A549 (cell line): ENCODE measurements at regions not wholly inside any gene's neighbourhood (a gene's known extent, or its start where the extent isn't known, plus 50 kb on each side); places are given as distances from the start of the nearest gene placed in this dataset.
A peak's percentile ranks its signal among the peaks of the same experiment; 100 is the strongest.

Experiments
- ATAC-seq, 2 experiments: fragments of 200-7000 bp in 1 of 2; fragments of >200 bp in 1 of 2; cut with Nextera tagmentation in 1 of 2; cut with Tn5 transposase in 1 of 2; 3 replicates each; pipeline versions ENCODE4 v1.8.0 to v1.9.1; 2018 to 2020; ENCODE audit warnings: mild to moderate bottlenecking in 1 of 2, moderate library complexity in 1 of 2
- CTCF ChIA-PET: fragments of 300-600 bp; sonication (Branson Sonifier 250); formaldehyde crosslinking; extraction: SDS; loops from one replicate; lab custom pipeline; 2021; ENCODE audit warnings: antibody characterized with exemption, inconsistent platforms; lab: Yijun Ruan, JAX
- POLR2A ChIA-PET: fragments of 350-600 bp; formaldehyde crosslinking; extraction: SDS; loops from one replicate; lab custom pipeline; 2021; ENCODE audit warnings: antibody characterized with exemption, inconsistent platforms; lab: Yijun Ruan, JAX
- DNase-seq, 2 experiments: peaks; one replicate each; pipeline versions ENCODE4 v3.0.0 to v3.0.0-alpha.2; 2011 to 2016; ENCODE audit warnings: low read depth in 1 of 2, low spot score in 1 of 2
- FAIRE-seq: peaks from 2 replicates; lab custom pipeline; 2011; peaks lifted over from hg19 to GRCh38; lab: Jason Lieb, UNC
- H3K27ac ChIP-seq, 2 experiments: fragments of >200 bp; sonication (Bioruptor Twin); formaldehyde crosslinking; 3 replicates each; pipeline ENCODE4 v1.5.1; 2016 to 2017
- H3K4me1 ChIP-seq: fragments of >200 bp; sonication (Bioruptor Twin); formaldehyde crosslinking; 3 replicates; pipeline ENCODE4 v1.6.1; 2016
- H3K4me2 ChIP-seq: fragments of >200 bp; sonication (Bioruptor Twin); formaldehyde crosslinking; 3 replicates; pipeline ENCODE4 v1.6.1; 2016
- H3K4me3 ChIP-seq: fragments of >200 bp; sonication (Bioruptor Twin); formaldehyde crosslinking; 3 replicates; pipeline ENCODE4 v1.5.1; 2016
- H3K9me3 ChIP-seq: fragments of >200 bp; sonication (Bioruptor Twin); formaldehyde crosslinking; 3 replicates; pipeline ENCODE4 v1.6.1; 2016
- CBX2 ChIP-seq: fragments of 200-600 bp; sonication (generic); IDR thresholded peaks from 2 replicates; pipeline ENCODE4 v1.6.1; 2016; ENCODE audit warnings: low read depth, mild to moderate bottlenecking, borderline replicate concordance
- EHMT2 ChIP-seq: fragments of 200-600 bp; sonication (generic); IDR thresholded peaks from 2 replicates; pipeline ENCODE4 v1.6.1; 2016; ENCODE audit warnings: antibody characterized with exemption, low read depth, mild to moderate bottlenecking, moderate library complexity
- EP300 ChIP-seq, 2 experiments: fragments of >200 bp; sonication (Bioruptor Twin); formaldehyde crosslinking; IDR thresholded peaks; 2 replicates in 1 of 2; 3 replicates in 1 of 2; pipeline ENCODE4 v1.6.1; 2016 to 2017
- FOSL2 ChIP-seq, 2 experiments: fragments of 450-650 bp in 1 of 2; fragments of >200 bp in 1 of 2; sonication (Bioruptor Twin) in 1 of 2; formaldehyde crosslinking; IDR thresholded peaks; 2 replicates each; pipeline versions ENCODE4 v1.5.0 to v1.6.1; 2016 to 2020; ENCODE audit warnings: mild to moderate bottlenecking in 1 of 2, moderate library complexity in 1 of 2
- FOXS1 ChIP-seq: fragments of 250-450 bp; sonication (Bioruptor Pico); IDR thresholded peaks from 2 replicates; pipeline ENCODE4 v1.5.0; 2020; ENCODE audit warnings: mild to moderate bottlenecking, moderate library complexity
- HDAC2 ChIP-seq: fragments of 200-600 bp; sonication (generic); IDR thresholded peaks from 2 replicates; pipeline ENCODE4 v1.6.1; 2016
- JUN ChIP-seq, 2 experiments: fragments of >200 bp; sonication (Bioruptor Twin); formaldehyde crosslinking; IDR thresholded peaks; 2 replicates in 1 of 2; 3 replicates in 1 of 2; pipeline ENCODE4 v1.6.1; 2016 to 2017
- JUNB ChIP-seq: fragments of >200 bp; sonication (Bioruptor Twin); formaldehyde crosslinking; IDR thresholded peaks from 2 replicates; pipeline ENCODE4 v1.6.1; 2016
- MAFK ChIP-seq: fragments of 450-650 bp; IDR thresholded peaks from 2 replicates; pipeline ENCODE4 v1.6.1; 2014; ENCODE audit not compliant: partially characterized antibody
- NFE2L2 ChIP-seq: fragments of 150-350 bp; conservative IDR thresholded peaks from 2 replicates; pipeline ENCODE4 v1.6.1; 2014; ENCODE audit warnings: low read length
- NPAS2 ChIP-seq: fragments of 250-450 bp; sonication (Bioruptor Pico); IDR thresholded peaks from 2 replicates; pipeline ENCODE4 v1.8.0; 2022; ENCODE audit warnings: mild to moderate bottlenecking, moderate library complexity, borderline replicate concordance
- RAD21 ChIP-seq, 2 experiments: fragments of >200 bp in 1 of 2; sonication (Bioruptor Twin) in 1 of 2; formaldehyde crosslinking in 1 of 2; IDR thresholded peaks in 1 of 2; conservative IDR thresholded peaks in 1 of 2; 2 replicates in 1 of 2; 3 replicates in 1 of 2; pipeline ENCODE4 v1.6.1; 2012 to 2018; ENCODE audit warnings: inconsistent platforms in 1 of 2
- RARB ChIP-seq: fragments of 250-450 bp; sonication (Bioruptor Pico); IDR thresholded peaks from 2 replicates; pipeline ENCODE4 v1.8.0; 2021; ENCODE audit warnings: mild to moderate bottlenecking, moderate library complexity
- RCOR1 ChIP-seq: fragments of 150-350 bp; IDR thresholded peaks from 2 replicates; pipeline ENCODE4 v1.6.1; 2014; ENCODE audit warnings: antibody characterized with exemption, low read length, low read depth
- SMC3 ChIP-seq: fragments of >200 bp; sonication (Bioruptor Twin); formaldehyde crosslinking; IDR thresholded peaks from 3 replicates; pipeline ENCODE4 v1.6.1; 2018; ENCODE audit warnings: inconsistent platforms
- WGBS: methylation state at CpG from one replicate; pipeline ENCODE4 v1.1.6; 2017; ENCODE audit errors: missing lambda C conversion rate; 5-methylcytosine and 5-hydroxymethylcytosine counted together
- TF ChIP-seq, protein P1 (sequence below): fragments of 450-650 bp; IDR thresholded peaks from 2 replicates; pipeline ENCODE4 v1.6.1; 2014; ENCODE audit warnings: antibody characterized with exemption

DNA sequence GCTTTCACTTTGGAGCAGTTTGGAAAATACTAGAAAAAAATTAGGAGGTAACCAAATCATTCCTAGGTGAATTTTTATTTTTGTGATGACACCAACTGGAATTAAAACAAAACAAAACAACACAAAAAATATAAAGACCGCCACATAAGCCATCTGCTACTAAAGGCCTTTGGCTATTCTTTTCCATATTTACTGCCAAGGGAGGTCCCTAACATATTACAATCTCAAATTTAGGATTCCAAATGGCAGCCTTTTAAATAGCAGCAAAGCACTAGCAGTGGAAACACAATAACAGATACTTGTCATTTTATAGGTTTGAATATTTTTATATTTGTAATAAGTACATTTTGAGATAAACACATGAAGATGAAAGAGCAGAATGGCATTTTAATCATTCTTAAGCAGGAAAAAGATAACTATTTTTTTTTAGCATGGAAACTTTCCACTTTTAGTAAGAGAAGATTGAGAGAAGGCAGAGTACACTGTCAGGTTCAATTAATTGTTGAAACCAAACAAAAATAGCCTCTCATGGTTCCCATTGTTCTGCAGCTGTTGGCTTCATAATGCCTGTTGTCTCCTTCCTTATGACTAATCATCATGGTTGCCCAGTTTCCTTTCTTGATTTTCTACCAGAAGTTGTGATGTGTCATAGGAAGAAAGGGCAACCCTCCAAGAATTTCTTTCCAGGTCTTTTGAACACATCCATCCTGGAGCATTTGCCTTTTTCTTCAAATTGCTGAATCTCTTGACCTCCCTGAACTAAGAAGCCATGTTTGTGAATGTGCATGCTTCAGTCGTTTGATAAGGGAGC is 219.0 kb upstream of the EMCN start:
- DNase-seq (peak in 1 of 2 experiments; percentile 26), ATAC-seq (no peak), FAIRE-seq (no peak)
- POLR2A ChIA-PET: no interaction called here
- peak overlapping the region; percentile 0 to 47; a peak in 2 of 6 replicates for H3K27ac ChIP-seq
- no peaks in the 10 kb centered on the region for H3K9me3 ChIP-seq
- peak overlapping the region; percentile 20; the same call in 2 of the 3 replicates for H3K4me2 ChIP-seq
- TF ChIP-seq JUNB: no peak
- TF ChIP-seq FOSL2 (IDR thresholded peaks at IDR 0.05): no peak
- TF ChIP-seq FOSL2 (CRISPR knock-in tag; IDR thresholded peaks at IDR 0.05): peak; percentile 28; the same call in 1 of the 2 replicates
- TF ChIP-seq, all 56 proteins: peak for 1
- Histone ChIP-seq H3K4me1 (peaks cover 25% of the 10 kb centered on the region), H3K4me3 (no peak overlapping the region)
- 50% methylated on average over 2 of the region's 2 CpGs for WGBS
- CTCF ChIA-PET: interaction anchor here (0.7 kb wide), 1 partner anchor 643 kb away, joined by 3 read pairs; no protein-coding TSS in a partner anchor

DNA sequence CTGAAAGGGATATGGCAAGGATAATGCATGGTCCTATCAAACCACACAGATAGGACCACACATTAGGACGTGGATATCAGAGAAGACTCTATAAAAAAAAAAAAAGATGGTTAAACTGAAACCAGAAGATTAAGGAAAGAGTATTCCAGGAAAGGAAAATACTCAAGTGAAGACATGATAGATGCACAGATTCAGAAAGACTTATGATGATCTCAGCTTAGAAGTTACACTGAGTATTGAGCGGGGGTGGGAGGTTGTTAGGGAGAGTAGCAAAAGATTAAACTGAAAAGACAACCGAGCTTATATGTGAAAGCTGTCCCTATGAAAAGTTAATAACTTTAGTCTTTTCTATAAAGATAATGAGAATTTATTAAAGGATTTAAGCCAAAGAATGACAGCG is 211.0 kb upstream of the EMCN start:
- ChIA-PET POLR2A (no interaction called here), CTCF (no interaction called here)
- DNase-seq (no peak), ATAC-seq (no peak), FAIRE-seq (no peak)
- TF ChIP-seq CBX2 (no peak), NFE2L2 (no peak), NPAS2 (no peak), MAFK (no peak), SMC3 (no peak), EP300 (IDR thresholded peaks at IDR 0.05) (no peak), JUN (IDR thresholded peaks at IDR 0.05) (no peak), HDAC2 (no peak), EHMT2 (no peak), FOXS1 (no peak)
- WGBS: 68% methylated on average over 4 of the region's 4 CpGs
- Histone ChIP-seq H3K9me3 (no peaks in the 10 kb centered on the region), H3K4me2 (no peak overlapping the region), H3K4me1 (no peaks in the 10 kb centered on the region), H3K4me3 (no peak overlapping the region), H3K27ac (no peak overlapping the region)

GRCh38 chr4:100722866-100723459 is 205.1 kb upstream of the EMCN start:
- Histone ChIP-seq H3K4me2 (no peak overlapping the region), H3K4me1 (no peaks in the 10 kb centered on the region), H3K9me3 (no peaks in the 10 kb centered on the region), H3K4me3 (no peak overlapping the region), H3K27ac (no peak overlapping the region)
- no peak for FAIRE-seq
- no peak for DNase-seq
- no peak for ATAC-seq
- WGBS: 61% methylated on average over 3 of the region's 3 CpGs
- ChIA-PET POLR2A (no interaction called here), CTCF (no interaction called here)
- TF ChIP-seq MAFK: no peak

- FAIRE-seq: no peak
- WGBS: 44% methylated on average over 2 of the region's 2 CpGs
- ChIA-PET CTCF (interaction anchor here (0.5 kb wide), 1 partner anchor 298 kb away, joined by 4 read pairs; no protein-coding TSS in a partner anchor), POLR2A (no interaction called here)
- no peak overlapping the region for H3K4me3 ChIP-seq
- no peaks in the 10 kb centered on the region for H3K4me1 ChIP-seq
- no peak overlapping the region for H3K4me2 ChIP-seq
- H3K9me3 ChIP-seq: no peaks in the 10 kb centered on the region
- ATAC-seq: no peak
- DNase-seq: no peak
- no peak overlapping the region for H3K27ac ChIP-seq
- TF ChIP-seq, protein P1, sequence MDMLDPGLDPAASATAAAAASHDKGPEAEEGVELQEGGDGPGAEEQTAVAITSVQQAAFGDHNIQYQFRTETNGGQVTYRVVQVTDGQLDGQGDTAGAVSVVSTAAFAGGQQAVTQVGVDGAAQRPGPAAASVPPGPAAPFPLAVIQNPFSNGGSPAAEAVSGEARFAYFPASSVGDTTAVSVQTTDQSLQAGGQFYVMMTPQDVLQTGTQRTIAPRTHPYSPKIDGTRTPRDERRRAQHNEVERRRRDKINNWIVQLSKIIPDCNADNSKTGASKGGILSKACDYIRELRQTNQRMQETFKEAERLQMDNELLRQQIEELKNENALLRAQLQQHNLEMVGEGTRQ: no peak
- TF ChIP-seq RCOR1: no peak
- TF ChIP-seq RARB (CRISPR knock-in tag): no peak
- no peak for TF ChIP-seq RAD21 (conservative IDR thresholded peaks at IDR 0.05 in 1 of 2, IDR thresholded peaks at IDR 0.05 in 1 of 2)
- TF ChIP-seq NPAS2: no peak
Observed at GRCh38 chr4:100722133-100722532, 204.3 kb upstream of the EMCN start.
